MM.1S (cell line): ENCODE measurements at regions not wholly inside any gene's neighbourhood (a gene's known extent, or its start where the extent isn't known, plus 50 kb on each side); places are given as distances from the start of the nearest gene placed in this dataset.

Source experiments
- DNase-seq: peaks from one replicate; pipeline ENCODE4 v3.0.0-alpha.2; 2015
- H2AFZ ChIP-seq: fragments of 300-600 bp; sonication (generic); 2 replicates; pipeline ENCODE4 v1.6.0; 2016; ENCODE audit warnings: antibody characterized with exemption, low read length
- H3F3A ChIP-seq: fragments of 300-600 bp; sonication (generic); 2 replicates; pipeline ENCODE4 v1.6.1; 2016; ENCODE audit warnings: mild to moderate bottlenecking, antibody characterized with exemption, low read length, moderate library complexity, mixed read lengths; ENCODE audit not compliant: insufficient read depth
- H3K27ac ChIP-seq: fragments of 300-600 bp; sonication (generic); 2 replicates; pipeline ENCODE4 v1.5.1; 2016; ENCODE audit warnings: mild to moderate bottlenecking, low read length
- H3K27me3 ChIP-seq: fragments of 300-600 bp; sonication (generic); replicated peaks from 2 replicates; pipeline ENCODE4 v1.6.0; 2016; ENCODE audit warnings: low read length; ENCODE audit not compliant: insufficient read depth
- H3K36me3 ChIP-seq: fragments of 300-600 bp; sonication (generic); replicated peaks from 2 replicates; pipeline ENCODE4 v1.6.1; 2016; ENCODE audit warnings: mild to moderate bottlenecking, low read length, mixed read lengths; ENCODE audit not compliant: insufficient read depth
- H3K4me1 ChIP-seq: fragments of 300-600 bp; sonication (generic); 2 replicates; pipeline ENCODE4 v1.6.1; 2016; ENCODE audit warnings: low read length, mixed read lengths
- H3K4me2 ChIP-seq: fragments of 300-600 bp; sonication (generic); 2 replicates; pipeline ENCODE4 v1.6.0; 2016; ENCODE audit warnings: low read depth, low read length
- H3K4me3 ChIP-seq: fragments of 300-600 bp; sonication (generic); 2 replicates; pipeline ENCODE4 v1.5.1; 2016; ENCODE audit warnings: low read length, mixed read lengths
- H3K79me2 ChIP-seq: fragments of 300-600 bp; sonication (generic); 2 replicates; pipeline ENCODE4 v1.6.1; 2016; ENCODE audit warnings: mixed run types, low read length, mixed read lengths
- H3K9ac ChIP-seq: fragments of 300-600 bp; sonication (generic); 2 replicates; pipeline ENCODE4 v1.6.1; 2016; ENCODE audit warnings: low read length, mixed read lengths
- H3K9me2 ChIP-seq: fragments of 300-600 bp; sonication (generic); replicated peaks from 2 replicates; pipeline ENCODE4 v1.6.1; 2016; ENCODE audit warnings: mild to moderate bottlenecking, low read length, mixed read lengths; ENCODE audit not compliant: insufficient read depth
- H3K9me3 ChIP-seq: fragments of 300-600 bp; sonication (generic); replicated peaks from 2 replicates; pipeline ENCODE4 v1.6.1; 2016; ENCODE audit warnings: mild to moderate bottlenecking, low read length, mixed read lengths; ENCODE audit not compliant: insufficient read depth
- H4K20me1 ChIP-seq: fragments of 300-600 bp; sonication (generic); 2 replicates; pipeline ENCODE4 v1.6.1; 2016; ENCODE audit warnings: mild to moderate bottlenecking, low read length, moderate library complexity, mixed read lengths; ENCODE audit not compliant: insufficient read depth
- CTCF ChIP-seq: fragments of 300-600 bp; sonication (generic); IDR thresholded peaks from 2 replicates; pipeline ENCODE4 v1.5.1; 2016; ENCODE audit warnings: antibody characterized with exemption, low read length, mixed read lengths
- EZH2 ChIP-seq: fragments of 300-600 bp; sonication (generic); optimal IDR thresholded peaks from 2 replicates; pipeline ENCODE3; 2017; ENCODE audit warnings: low read depth, mild to moderate bottlenecking, antibody characterized with exemption, low read length, mixed read lengths
- EZH2phosphoT487 ChIP-seq: fragments of 300-600 bp; sonication (generic); IDR thresholded peaks from 2 replicates; pipeline ENCODE4 v1.6.1; 2018; ENCODE audit warnings: antibody characterized with exemption, low read length

- Histone ChIP-seq H3F3A (no peaks in the 10 kb centered on the region), H4K20me1 (no peaks in the 10 kb centered on the region), H3K4me1 (no peaks in the 10 kb centered on the region), H3K9me2 (no peaks in the 10 kb centered on the region), H3K79me2 (no peaks in the 10 kb centered on the region), H3K36me3 (no peaks in the 10 kb centered on the region), H3K27me3 (peaks cover 86% of the 10 kb centered on the region), H3K9me3 (no peaks in the 10 kb centered on the region), H3K4me2 (no peak overlapping the region), H3K27ac (no peak overlapping the region), H3K9ac (no peak overlapping the region), H2AFZ (no peak overlapping the region), H3K4me3 (no peak overlapping the region)
- no peak for DNase-seq
- no peak for TF ChIP-seq CTCF
- TF ChIP-seq EZH2, result no peak
- no peak for TF ChIP-seq EZH2phosphoT487
Observed at GRCh38 chr11:70710601-70711000, 312.3 kb downstream of the CTTN start.

GRCh38 chr11:70711095-70711910 lies 313.0 kb downstream of the CTTN start:
- Histone ChIP-seq H4K20me1 (no peaks in the 10 kb centered on the region), H3K9me2 (no peaks in the 10 kb centered on the region), H3K36me3 (no peaks in the 10 kb centered on the region), H3K4me3 (no peak overlapping the region), H2AFZ (no peak overlapping the region), H3K27ac (no peak overlapping the region), H3K4me1 (no peaks in the 10 kb centered on the region), H3F3A (no peaks in the 10 kb centered on the region), H3K9ac (no peak overlapping the region), H3K79me2 (no peaks in the 10 kb centered on the region), H3K27me3 (peaks cover 93% of the 10 kb centered on the region), H3K9me3 (no peaks in the 10 kb centered on the region), H3K4me2 (no peak overlapping the region)
- no peak for DNase-seq
- TF ChIP-seq CTCF (no peak), EZH2phosphoT487 (no peak), EZH2 (no peak)

GRCh38 chr11:70711911-70712185 lies 313.5 kb downstream of the CTTN start:
- Histone ChIP-seq H3K27me3 (peaks cover 91% of the 10 kb centered on the region), H3K36me3 (no peaks in the 10 kb centered on the region), H3F3A (no peaks in the 10 kb centered on the region), H2AFZ (no peak overlapping the region), H3K4me2 (no peak overlapping the region), H3K27ac (no peak overlapping the region), H3K79me2 (no peaks in the 10 kb centered on the region), H3K9me3 (no peaks in the 10 kb centered on the region), H3K9me2 (no peaks in the 10 kb centered on the region), H3K9ac (no peak overlapping the region), H4K20me1 (no peaks in the 10 kb centered on the region), H3K4me3 (no peak overlapping the region), H3K4me1 (no peaks in the 10 kb centered on the region)
- DNase-seq, result no peak
- TF ChIP-seq CTCF (no peak), EZH2phosphoT487 (no peak), EZH2 (no peak)
